Hematopoietic multipotent progenitor cell treated with erythropoietin and hydrocortisone succinate and interleukin-3 and kit ligand, for 8 days (in vitro differentiated cells): ENCODE measurements at regions not wholly inside any gene's neighbourhood (a gene's known extent, or its start where the extent isn't known, plus 50 kb on each side); places are given as distances from the start of the nearest gene placed in this dataset.
"Not testable (repeated sequence)": the region's sequence is repeated elsewhere in the genome, so short reads cannot be mapped to it uniquely, and the experiment has no call there.

Source experiments
- DNase-seq: peaks from one replicate; pipeline ENCODE4 v3.0.0-alpha.2; 2015

DNA sequence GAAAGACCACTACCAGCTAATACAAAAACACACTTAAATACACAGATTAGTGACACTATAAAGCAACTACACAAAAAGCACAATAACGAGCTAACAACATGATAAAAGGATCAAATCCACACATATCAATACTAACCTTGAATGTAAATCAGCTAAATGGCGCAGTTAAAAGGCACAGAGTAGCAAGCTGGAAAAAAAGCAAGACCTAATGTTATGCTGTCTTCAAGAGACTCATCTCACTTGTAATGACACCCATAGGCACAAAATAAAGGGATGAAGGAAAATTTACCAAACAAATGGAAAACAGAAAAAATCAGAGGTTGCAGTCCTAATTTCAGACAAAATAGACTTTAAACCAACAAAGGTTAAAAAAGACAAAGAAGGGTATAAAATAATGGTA lies 86.3 kb downstream of the NUS1 start:
- no peak for DNase-seq

- DNase-seq = no peak
Observed at GRCh38 chr6:117771403-117771802, 96.1 kb downstream of the NUS1 start.

DNA sequence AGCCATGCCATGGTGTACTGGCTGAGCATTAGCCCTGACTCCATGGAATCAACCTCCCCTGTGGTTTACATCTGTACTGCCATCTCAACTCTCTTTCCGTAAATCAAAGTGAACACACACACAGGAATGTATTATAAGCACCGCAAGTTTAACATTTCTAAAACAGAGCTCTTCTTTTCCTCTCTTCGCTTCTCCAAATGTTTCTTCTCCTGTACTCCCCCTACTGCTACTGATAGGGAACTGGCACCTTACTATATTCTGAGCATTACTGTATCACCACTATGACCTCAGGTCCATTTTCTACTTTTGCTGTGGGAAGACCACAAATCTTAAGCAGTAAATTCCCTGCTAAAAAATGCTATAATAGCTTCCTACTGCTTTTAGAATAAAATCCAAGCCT lies 101.2 kb downstream of the NUS1 start:
- peak; percentile 8 for DNase-seq

DNA sequence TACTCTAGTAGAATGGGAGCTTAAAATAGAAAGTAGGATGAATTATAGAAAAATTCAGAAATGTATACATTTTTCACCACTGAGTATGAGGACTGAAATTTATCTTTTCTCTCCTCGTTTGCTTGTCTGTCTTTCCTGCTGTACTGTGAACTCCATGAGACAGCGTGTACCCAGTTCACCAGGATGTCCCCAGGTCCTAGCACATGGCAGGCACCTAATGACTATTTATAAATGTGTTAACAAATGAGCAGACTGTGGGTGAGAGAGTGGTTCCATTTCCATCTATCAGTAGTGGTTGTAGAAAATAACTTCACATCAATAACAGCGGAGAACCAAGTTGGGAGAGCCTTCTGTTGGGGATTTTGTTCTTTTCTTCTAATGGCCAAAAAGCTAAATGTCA lies 106.3 kb downstream of the NUS1 start:
- no peak for DNase-seq

GRCh38 chr6:117783279-117783678 lies 108.0 kb downstream of the NUS1 start:
- DNase-seq = no peak

DNA sequence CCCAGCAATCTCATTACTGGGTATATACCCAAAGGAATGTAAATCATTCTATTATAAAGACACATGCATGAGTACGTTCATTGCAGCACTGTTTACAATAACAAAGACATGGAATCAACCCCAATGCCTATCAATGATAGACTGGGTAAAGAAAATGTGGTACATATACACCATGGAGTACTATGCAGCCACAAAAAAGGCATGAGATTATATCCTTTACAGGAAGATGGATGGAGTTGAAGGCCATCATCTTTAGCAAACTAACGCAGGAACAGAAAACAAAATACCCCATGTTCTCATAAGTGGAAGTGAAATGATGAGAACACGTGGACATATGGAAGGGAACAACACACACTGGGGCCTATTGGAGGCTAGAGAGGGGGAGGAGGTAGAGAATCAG lies 115.7 kb downstream of the NUS1 start:
- DNase-seq = no peak

- no peak for DNase-seq
Observed at GRCh38 chr6:117795234-117795633, 111.8 kb upstream of the SLC35F1 start.

DNA sequence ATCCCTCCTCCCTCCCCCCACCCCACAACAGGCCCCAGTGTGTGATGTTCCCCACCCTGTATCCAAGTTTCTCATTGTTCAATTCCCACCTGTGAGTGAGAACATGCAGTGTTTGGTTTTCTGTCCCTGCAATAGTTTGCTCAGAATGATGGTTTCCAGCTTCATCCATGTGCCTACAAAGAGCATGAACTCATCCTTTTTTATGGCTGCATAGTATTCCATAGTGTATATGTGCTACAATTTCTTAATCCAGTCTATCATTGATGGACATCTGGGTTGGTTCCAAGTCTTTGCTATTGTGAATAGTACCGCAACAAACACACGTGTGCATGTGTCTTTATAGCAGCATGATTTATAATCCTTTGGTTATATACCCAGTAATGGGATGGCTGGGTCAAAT lies 108.2 kb upstream of the SLC35F1 start:
- not testable (repeated sequence) for DNase-seq

GRCh38 chr6:117810269-117810668 lies 96.8 kb upstream of the SLC35F1 start:
- DNase-seq = no peak

- no peak for DNase-seq
Observed at GRCh38 chr6:117817499-117817898, 89.6 kb upstream of the SLC35F1 start.

- no peak for DNase-seq
Observed at GRCh38 chr6:117817992-117818391, 89.1 kb upstream of the SLC35F1 start.

DNA sequence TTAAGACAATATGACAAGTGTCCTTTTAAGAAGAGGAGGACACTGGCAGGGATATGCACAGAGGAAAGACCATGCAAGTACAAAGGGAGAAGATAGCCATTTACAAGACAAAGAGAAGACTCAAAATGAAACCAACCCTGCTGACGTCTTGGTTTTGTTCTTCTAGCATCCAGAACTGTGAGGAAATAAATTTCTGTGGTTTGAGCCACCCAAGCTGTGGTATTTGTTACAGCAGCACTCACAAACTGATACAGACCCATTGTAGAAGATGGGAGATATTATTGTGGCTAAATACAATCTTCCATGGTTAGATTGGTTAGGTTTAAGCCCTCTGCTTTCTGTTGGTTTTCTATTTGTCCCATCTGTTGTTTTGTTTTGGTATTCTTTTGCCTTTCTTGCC lies 88.6 kb upstream of the SLC35F1 start:
- DNase-seq = no peak

DNA sequence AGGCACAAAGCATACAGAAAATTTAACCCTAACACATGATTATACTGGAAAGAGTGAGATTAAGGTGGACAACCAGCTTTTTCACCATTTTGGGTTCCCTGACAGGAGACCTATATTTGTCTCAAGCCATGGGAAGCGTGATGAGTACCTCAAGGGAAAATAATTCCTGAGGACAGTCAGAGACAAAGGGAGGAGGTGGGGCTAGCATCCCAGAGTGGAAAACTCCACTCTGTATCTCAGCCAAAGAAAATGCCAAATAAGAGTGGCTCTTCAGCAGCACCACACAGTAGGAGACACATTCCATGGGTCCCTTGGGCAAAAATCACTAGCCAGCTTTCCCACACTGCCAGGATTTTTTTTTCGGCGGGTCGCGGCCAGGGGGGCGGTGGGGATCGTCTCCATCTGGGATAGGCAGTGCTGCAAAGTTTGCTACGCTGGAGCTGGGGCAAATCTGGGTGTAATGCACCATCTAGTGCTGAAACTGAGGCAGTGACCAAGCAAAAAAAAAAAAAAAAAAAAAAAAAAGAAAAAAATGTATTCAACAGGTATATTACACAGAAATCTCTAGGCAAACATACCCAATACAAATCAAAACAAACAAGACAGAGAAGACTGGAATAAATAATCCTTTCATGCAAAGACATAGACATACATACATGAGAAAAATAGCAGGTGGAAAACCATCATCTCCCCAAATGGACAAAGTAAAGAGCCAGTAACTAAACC lies 77.3 kb upstream of the SLC35F1 start:
- peak; percentile 7 for DNase-seq

DNA sequence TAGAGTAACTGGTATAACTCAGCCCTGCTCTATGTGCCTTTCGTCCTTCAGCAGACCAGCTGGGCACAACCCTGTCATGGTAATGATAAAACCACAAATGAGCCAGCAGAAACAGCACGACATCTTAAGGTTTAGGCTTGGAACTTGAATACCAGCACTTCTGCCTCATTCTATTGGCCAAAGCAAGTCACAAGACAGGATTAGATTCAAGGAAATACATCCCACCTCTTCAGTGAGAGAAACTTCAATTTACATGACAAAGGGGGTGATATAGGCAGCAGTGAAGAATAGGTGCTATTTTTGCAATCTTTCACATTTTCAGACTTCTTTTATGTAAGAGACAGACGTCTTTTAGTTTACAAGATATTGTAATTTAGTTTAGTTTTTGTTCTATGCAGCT lies 69.8 kb upstream of the SLC35F1 start:
- DNase-seq = no peak

- peak; percentile 66 for DNase-seq
Observed at GRCh38 chr6:117840541-117840983, 66.5 kb upstream of the SLC35F1 start.

DNA sequence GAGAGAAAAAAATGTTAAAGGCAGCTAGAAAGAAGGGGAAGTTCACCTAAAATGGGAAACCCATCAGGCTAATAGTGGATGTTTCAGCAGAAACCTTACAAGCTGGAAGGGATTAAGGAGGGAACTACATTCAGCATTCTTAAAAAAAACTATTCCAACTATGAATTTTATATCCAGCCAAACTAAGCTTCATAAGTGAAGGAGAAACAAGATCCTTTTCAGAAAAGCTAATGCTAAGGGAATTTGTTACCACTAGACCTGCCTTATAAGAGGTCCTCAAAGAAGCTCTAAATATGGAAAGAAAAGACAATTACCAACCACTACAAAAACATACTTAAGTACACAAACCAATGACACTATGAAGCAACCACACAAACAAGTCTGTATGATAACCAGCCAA lies 59.2 kb upstream of the SLC35F1 start:
- DNase-seq = no peak

DNA sequence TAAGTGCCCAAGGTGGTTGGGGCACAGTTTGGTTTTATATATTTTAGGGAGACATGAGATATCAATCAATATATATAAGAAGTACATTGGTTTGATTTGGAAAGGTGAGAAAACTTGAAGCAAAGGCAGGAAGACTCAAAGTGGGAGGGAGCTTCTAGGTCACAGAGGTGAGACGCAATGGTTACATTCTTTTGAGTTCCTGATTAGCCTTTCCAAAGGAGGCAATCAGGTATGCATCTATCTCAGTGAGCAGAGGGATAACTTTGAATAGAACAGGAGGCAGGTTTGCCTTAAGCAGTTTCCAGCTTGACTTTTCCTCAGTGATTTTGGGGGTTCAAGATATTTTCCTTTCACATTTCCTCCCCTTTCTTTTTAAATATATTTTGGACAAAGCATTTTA lies 58.0 kb upstream of the SLC35F1 start:
- no peak for DNase-seq
